ENCODE measurements at regions not wholly inside any gene's neighbourhood (a gene's known extent, or its start where the extent isn't known, plus 50 kb on each side); places are given as distances from the start of the nearest gene placed in this dataset.

DNA sequence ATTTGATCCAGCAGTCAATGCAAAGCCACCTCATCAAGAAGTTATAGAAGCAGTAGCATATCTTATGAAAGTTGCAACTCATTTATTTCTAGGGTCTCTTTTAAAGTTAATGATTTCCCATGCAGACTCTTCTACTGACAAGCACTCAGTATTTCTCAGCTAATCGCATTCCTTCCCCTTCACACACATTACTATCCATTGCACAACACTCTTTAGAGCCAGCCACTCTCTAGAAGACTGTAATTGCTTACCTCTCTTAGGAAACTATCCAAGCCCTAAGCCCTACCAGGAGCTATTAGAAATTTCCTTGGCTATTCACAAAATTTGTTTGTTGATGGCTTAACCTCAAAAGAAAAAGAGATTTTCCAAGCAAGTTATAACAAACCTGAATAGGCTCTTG is 106.0 kb downstream of the ADAMTS1 start:
- no peak for DNase-seq (ENCODE audit: low read depth)

DNA sequence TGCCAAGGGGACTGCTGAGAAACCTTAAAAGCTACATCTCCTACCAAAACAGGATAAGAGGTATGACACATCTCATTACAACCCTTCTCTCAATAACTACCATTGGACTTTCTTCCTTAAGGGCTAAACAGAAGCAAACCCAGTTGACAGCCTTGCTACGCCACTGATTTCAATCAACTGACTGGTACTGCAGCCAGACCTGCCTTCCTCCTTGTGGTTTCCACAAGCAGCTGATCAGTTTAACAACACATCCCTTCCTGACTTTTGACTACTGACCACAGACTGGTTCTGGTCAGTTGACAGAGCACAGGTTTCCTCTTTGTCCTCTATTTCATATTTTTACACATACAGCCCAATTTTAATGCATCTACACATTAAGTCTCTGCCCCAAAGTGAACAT is 108.8 kb downstream of the ADAMTS1 start:
- DNase-seq (ENCODE audit: low read depth): no peak

DNA sequence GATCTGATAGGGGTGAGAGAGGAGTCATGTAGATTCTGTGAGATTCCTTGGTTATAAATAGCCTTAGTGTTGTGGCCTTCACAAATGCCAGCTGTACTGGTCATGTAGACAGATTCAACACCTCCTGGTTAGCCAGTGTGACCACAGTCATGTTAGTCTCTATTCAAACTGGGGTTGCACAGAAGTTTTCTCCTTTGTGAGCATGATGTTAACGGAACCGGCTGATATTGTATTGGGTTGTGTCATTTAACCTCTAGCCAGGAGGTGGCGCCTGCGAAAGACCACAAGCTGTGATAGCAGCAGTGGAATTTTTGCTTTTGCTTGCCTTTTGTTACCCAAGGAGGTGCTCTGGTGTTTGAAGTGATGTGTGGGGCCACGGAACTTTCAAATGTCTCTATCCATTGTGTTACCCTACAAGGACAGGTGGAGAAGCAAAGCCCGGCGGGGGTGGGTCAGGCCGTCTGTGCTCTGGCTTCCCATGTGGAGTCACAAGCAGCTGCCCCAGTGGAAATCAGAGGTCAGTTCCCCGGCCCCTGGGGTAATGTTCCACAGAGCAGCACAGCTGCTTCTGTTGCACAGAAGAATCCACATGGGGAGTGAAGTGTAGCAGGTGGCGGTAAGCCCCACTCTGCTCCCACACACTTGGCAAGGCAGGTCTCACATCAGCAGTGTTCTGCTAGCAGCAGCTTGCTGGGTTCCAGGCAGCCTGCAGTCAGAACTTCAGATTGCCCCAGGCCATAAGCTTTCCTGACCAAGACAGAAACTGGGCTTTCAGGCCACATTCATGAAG is 112.6 kb downstream of the ADAMTS1 start:
- DNase-seq (ENCODE audit: low read depth): peak; percentile 10

DNA sequence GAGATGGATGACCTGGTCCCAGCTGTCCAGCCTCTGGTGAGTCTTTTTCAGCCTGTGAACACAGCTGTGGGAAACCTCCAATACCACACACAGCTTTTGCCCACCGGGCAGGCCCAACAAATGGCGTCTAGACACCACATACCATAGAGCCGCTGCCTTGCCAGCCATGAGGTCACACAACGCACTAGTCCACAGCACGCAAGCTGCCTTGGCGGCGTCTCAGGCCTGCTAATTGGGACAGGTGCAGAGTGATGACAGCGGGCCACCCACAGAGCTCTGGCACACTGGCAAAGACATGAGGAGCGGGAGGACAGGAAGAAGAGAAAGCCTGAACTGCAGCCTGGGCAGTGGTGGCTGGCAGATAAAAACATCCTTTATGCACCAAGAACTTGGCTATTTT is 125.5 kb downstream of the ADAMTS1 start:
- DNase-seq (ENCODE audit: low read depth): no peak

DNA sequence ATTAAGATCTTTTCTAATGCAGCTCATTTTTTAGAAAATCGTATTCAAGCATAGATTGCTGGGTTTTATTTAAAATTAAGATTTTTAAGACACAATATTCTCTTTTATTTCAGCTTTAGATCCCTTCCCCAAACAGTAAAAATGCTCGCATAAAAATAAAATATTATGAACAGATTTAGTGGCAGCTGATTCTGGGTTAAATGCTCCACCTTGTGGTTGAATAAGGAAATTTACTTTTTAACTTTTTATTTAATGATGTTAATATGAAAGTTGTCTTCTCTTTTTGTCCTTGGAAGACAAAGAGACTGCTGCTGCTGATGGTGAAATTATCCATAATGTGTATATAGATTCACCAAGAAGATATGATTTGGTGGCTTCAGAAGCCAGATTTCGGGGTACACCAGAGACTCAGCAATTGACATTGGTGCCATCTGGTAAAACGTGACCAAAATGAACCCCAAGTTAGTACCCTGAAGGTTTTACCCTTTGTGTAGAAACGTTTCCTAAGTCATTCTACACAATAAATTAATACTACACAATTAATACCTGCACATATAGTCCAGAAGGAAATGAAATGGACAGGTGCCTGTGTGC is 128.0 kb downstream of the ADAMTS1 start:
- DNase-seq (ENCODE audit: low read depth): no peak

DNA sequence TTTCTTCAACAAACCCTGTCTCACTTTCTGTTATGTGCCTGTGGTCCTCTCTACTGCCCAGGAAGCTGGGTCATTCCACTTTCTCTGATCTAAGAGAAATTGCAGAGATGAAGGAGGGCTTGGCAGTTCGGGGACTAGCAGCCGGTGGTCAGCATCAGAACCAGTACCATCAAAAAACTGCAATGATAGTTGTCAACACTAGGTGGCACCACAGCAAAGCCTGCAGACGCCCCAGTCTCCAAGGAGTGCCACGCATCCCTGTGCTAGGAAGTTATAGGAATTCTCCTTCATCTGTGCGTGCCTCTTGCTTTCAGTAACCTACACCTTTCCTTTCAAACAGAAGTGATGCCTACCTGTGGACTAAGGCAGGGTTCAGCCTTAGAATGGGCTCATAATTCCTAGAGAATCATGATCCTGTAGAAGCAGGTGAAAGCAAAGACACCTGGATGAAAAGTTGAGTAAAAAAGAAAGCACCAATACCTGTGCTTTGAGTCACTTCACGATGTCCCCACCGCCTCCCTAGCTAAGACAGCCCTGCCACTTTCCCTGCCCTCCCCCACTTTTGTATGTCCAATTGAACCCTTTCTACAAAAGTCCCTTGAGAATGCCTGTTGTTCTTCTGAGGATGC is 129.2 kb downstream of the ADAMTS1 start:
- no peak for DNase-seq (ENCODE audit: low read depth)

DNA sequence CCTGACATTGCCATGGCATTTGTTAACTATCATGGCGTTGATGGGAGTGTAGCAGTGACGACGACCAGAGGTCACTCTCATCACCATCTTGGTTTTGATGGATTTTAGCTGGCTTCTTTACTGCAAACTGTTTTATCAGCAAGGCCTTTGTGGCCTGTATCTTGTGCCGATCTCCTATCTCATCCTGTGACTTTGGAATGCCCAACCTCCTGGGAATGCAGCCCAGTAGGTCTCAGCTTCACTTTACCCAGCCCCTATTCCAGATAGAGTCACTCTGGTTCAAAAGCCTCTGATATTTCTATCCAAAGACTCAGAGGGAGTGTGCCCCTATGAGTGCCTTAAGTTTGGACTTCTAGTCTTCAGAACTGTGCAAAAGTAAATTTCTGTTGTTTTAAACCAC is 130.1 kb downstream of the ADAMTS1 start:
- no peak for DNase-seq (ENCODE audit: low read depth)

DNA sequence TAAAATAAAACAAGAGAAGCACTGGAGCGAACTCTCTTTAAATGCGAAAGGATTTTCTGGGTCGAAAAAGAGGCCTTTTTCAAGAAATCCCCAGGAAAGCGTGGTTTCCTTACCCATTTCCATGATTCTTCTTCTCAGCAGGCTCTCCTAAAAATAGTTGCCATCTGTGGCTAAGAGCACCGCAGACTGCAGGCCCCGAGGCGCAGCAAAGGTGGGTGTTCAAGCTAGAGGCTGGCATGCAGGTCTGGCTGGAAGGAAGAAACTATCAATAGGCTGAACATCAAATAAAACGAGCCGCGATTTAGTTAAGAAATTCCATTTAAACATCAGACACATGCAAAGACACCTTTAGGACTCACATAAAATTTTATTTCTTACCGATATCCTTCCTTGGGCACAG is 135.1 kb downstream of the ADAMTS1 start:
- no peak for DNase-seq (ENCODE audit: low read depth)

DNA sequence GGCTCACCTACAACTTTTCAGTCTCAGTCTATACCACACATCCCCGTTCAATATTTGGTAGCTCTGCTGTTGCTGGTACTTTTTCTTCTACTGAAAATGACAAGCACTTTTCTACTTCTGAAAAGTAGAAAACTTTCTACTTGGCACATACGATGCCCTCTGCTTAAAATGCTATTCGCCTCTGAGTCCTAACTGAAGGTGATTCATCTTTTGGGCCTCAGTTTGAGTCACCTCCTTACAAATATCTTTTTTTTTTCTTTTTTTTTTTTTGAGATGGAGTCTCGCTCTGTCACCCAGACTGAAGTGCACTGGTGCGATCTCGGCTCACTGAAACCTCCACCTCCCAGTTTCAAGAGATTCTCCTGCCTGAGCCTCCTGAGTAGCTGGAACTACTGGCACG is 136.0 kb upstream of the CYYR1 start:
- DNase-seq (ENCODE audit: low read depth): no peak

DNA sequence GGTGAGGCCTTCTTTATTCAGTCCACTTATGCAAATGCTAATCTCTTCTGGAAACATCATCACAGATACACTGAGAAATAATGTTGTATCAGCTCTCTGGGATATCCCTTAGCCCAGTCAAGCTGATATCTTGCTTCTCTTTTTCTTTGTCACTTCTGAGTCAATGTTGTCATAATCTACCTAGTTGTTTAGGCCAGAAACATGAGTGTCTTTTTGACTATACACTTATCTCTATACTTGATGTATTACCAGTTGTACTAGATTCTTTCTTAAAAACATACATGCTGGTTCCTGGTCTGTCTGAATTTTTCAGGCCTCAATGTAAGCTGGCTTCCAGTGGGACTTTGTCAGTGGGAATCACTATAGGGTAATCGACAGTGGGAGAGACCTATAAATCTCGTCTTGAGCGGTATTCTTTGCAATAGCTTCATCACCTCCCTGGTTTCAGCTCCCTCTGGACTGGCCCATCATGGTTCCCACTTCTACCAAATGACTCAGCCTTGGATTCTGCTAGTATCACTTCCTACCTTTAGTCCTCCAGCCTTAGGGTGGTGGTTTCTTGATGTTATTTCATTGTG is 135.2 kb upstream of the CYYR1 start:
- DNase-seq (ENCODE audit: low read depth): no peak

DNA sequence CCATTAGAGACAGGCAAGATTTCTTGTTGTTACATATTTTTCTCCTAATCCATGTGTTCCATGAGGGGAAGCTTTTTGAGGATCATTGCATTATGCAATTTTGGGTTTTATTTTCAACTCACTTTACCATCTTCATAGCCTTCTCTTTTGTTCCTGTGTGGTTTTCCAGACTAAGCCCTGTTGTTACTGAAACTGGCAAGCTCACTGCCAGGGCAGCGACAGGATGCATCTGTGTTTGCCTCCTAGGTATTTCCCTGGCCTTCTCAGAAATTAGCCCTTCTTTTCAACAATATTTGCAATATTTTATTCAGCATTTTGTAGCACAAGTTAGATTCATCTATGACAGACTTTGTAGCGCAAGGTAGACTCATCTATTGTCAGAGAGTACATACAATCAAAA is 134.2 kb upstream of the CYYR1 start:
- DNase-seq (ENCODE audit: low read depth): no peak

DNA sequence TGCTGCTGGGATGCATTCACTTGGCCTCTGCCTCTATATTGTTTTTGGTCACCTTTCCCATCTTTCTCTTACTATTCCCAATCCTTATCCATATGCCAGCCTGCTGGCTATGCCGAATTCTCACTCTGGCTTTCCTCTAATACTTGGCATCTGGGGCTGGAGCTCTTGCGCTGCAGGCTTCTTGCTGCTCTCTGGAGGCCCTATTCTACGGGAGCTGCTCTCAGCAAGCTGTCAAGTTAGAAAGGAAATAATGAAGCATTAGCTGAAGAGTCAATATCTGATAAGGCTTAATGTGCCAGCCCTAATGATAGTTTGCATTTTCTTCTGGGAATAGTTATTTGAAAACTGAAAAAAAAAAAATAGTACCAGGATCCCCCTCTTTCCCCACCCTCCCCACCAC is 125.3 kb upstream of the CYYR1 start:
- no peak for DNase-seq (ENCODE audit: low read depth)

DNA sequence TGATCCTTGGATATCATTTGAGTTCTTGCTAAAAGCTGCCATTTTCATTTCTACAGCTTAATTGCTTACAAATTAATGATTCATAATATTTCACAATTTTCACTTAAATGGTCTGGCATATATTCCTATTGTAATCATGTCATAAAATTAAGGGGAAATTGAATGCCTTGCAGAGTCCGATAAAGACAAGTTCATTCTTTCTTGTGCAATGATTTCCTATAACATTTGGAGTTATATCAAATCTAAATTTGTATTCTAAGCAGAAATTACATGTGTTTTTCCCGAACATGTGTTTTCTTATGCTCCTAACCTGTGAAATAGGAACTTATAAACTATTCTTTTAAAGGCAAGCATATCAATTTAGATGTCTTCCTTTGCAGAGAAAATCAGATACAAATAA is 118.3 kb upstream of the CYYR1 start:
- DNase-seq (ENCODE audit: low read depth): no peak

DNA sequence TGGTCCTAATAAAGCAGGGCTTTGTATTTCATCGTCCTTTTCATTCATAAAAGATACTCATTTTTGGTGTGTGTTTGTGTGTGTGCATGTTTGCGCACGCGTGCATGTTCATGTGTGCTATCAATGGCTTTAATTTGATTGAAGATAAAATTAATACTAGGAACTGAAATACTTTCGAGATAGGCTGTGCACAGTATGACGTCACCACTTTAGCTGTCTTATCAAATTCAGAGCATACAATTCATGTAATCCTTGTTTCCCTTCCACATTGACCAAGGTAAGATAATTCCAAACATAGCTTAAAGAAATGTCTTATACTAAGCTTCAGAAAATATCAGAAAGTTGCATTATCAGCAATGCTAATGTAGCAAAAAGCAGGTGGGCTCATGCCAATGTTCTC is 113.6 kb upstream of the CYYR1 start:
- DNase-seq (ENCODE audit: low read depth): no peak

DNA sequence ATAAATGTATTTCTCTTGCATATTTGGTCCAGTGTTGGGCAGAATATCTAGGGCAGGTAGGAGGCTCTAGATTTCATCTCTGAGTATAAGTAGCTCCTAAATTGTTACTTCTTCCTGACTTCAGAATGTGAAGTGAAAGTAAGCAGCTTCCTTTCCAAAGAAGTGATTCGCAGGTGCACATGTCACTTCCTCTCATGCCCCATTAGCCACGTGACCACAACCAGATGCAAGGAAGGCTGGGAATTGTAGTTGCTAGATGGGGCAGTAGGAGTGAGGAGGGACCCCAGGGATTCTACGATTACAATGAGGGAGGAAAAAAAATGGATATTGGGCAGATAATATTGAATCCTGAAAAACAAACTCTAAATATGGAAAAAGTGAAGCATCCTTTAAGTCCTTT is 113.2 kb upstream of the CYYR1 start:
- DNase-seq (ENCODE audit: low read depth): no peak

DNA sequence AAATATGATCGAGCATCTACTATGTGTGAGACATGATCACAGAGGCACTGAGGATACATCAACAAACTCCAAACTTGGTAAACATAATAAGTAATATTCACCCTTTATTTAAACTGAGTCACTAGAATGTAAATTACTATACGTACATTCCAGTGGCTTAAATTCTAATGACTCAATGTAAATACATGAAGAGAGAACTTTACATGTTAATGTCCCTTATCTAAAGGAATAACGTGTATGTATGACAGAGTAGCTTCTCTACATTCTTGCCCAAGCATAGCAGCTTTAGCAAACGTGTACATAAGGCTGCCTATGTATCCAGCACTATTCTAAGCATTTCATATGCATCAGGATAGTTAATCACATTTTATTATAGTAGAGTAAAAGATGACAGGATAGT is 111.8 kb upstream of the CYYR1 start:
- DNase-seq (ENCODE audit: low read depth): no peak

DNA sequence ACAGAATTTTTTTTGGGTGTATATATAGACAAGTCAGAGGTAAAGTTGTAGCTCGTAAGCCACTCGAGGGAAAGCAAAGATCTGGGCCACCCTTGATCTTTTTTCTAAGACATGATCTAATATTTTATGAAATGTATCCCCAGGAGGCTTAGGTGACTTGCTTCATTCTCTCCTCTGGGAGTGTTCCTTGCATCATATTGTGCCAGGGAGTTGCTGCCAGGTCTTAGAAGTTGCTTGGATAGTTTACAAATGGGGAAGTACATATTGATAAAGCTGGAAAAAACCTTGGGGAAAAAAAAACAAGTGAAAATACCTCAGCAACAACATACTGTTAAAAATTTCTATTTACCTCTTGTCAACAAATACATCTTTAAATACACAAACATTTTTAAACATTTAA is 110.9 kb upstream of the CYYR1 start:
- DNase-seq (ENCODE audit: low read depth): no peak

DNA sequence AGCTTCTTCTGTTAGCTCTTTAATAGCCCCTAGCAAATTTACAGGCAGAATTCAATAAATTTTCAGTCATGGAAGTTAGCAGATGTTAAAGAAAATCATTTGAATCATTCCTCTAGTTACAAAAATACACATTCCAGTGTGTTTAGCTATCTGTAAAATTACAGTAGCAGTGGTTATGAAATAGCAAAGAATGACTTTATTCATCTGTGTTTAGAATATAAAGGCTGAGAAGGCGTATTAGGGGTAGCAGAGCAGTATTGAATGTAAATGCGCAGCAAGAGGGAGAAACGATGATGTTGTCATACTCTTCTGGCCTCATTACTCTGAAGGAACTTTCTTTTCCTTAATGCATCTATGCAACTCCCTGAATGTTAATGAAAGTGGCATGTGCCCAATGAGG is 106.2 kb upstream of the CYYR1 start:
- no peak for DNase-seq (ENCODE audit: low read depth)

DNA sequence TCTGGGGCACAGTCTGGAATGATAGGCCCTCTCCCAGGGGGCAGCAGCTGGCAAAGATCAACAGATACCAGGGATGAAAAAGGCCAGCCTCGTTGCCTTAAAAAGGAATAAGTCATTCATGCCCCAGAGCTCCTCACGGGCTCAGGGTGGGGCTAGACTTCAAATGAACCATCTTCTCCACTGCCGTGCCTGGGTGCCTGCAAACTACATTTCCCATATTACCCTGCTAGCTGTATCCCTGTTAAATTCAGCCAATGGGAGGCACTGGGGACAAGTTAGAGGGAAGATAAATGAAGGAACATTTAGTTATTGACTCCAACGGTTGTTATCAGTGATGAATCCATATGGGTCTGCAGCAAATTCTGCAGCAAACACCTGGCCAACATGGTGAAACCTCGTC is 101.2 kb upstream of the CYYR1 start:
- DNase-seq (ENCODE audit: low read depth): no peak

DNA sequence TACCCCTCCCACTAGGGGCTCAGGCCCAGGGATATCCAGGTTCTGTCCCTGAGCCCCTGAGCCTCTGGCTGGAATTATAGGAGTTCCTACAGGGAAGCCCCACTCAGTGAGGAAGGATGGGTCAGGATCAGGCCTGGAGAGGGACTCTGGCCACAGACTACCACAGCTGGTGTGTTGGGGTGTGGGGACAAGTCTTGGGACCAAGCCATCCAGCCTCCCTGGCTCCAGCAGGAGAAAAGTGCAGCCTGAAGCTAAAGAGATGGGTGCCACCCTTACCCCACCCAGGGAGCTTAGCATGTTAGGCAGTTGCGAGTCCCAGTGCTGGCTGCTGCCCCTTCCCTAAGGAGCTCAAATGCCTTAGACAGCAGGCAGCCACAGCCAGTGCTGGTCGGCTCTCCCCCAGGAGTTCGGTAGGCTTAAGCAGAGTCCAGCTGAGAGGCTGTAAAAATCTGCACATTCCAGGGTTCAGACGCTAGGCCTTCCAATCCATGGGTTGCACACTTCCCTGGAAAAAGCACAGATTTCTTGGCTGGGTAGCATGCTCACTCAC is 96.2 kb upstream of the CYYR1 start:
- no peak for DNase-seq (ENCODE audit: low read depth)

DNA sequence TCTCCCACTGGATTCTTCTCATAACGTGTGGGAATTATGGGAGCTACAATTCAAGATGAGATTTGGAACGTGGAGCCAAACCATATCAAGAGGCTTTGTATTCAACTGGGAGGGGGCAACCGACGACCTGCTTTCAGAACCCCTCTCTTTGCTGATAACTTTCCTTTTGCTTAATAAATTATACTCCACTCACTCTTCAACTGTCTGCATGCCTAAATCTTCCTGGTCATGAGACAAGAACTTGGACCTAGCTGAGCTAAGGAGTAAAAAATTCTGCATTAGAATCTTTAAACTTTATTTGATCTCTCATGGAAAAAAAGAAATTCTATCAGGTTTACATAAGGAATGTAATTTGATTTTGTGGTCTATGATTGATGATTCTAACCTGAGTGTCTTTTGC is 86.7 kb upstream of the CYYR1 start:
- no peak for DNase-seq (ENCODE audit: low read depth)

DNA sequence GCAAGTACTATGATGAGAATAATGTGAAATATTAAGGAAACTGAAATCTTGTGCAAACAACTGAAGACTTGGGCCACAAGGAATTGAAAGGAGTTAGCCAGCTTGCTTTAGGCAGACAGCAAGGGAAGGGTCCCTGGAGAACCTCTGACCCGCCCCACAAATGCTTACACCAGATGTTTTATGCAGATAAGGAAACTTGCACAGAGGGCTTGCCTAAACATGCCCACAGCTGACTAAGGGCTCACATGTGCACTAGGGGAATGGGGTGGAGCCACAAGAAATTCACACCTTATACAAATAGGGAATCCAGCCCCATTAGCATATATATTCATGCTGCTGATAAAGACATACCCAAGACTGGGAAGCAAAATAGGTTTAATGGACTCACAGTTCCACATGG is 86.1 kb upstream of the CYYR1 start:
- DNase-seq (ENCODE audit: low read depth): no peak

DNA sequence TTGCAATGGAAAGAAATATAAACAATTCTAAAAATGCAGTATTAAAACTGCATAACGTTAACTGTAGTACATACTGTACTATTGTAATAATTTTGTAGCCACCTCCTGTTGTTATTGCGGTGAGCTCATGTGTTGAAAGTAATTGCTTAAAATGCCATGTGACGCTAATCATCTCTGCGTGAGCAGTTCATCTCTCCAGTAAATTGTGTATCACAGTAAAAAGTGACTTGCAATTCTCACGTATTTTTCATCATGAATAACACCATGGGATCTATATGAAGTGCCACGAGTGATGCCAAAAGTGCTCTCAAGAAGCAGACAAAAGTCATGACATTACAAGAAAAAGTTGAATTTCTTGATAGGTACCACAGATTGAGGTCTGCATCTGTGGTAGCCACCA is 82.4 kb upstream of the CYYR1 start:
- no peak for DNase-seq (ENCODE audit: low read depth)
